ENCODE measurements at regions not wholly inside any gene's neighbourhood (a gene's known extent, or its start where the extent isn't known, plus 50 kb on each side); places are given as distances from the start of the nearest gene placed in this dataset.

GRCh38 chr6:156651486-156651885, 125.7 kb upstream of the ARID1B start:
- H3K9me3 ChIP-seq (ENCODE audit: control insufficient read depth in 1 of 2, low read length in 2 of 2), result no peaks in the 10 kb centered on the region
- no peak overlapping the region for H3K4me3 ChIP-seq (ENCODE audit: low read depth in 1 of 2, low read length in 2 of 2)
- no peaks in the 10 kb centered on the region for H3K36me3 ChIP-seq (ENCODE audit: control insufficient read depth in 1 of 2, insufficient read depth in 2 of 2, low read length in 2 of 2)
- H3K9ac ChIP-seq (ENCODE audit: low read depth in 1 of 2, low read length in 2 of 2), result no peak overlapping the region
- no peak overlapping the region for H3K27ac ChIP-seq (ENCODE audit: low read depth, low read length)
- H3K27me3 ChIP-seq (ENCODE audit: control insufficient read depth in 1 of 2, insufficient read depth in 2 of 2, low read length in 2 of 2), result no peaks in the 10 kb centered on the region
- H3K4me1 ChIP-seq (ENCODE audit: control insufficient read depth in 1 of 2, insufficient read depth in 2 of 2, low read length in 2 of 2), result no peaks in the 10 kb centered on the region

GRCh38 chr6:156650896-156651390, 126.2 kb upstream of the ARID1B start:
- Histone ChIP-seq H3K9me3 (ENCODE audit: control insufficient read depth in 1 of 2, low read length in 2 of 2) (no peaks in the 10 kb centered on the region), H3K4me1 (ENCODE audit: control insufficient read depth in 1 of 2, insufficient read depth in 2 of 2, low read length in 2 of 2) (no peaks in the 10 kb centered on the region), H3K36me3 (ENCODE audit: control insufficient read depth in 1 of 2, insufficient read depth in 2 of 2, low read length in 2 of 2) (no peaks in the 10 kb centered on the region), H3K27ac (ENCODE audit: low read depth, low read length) (no peak overlapping the region), H3K27me3 (ENCODE audit: control insufficient read depth in 1 of 2, insufficient read depth in 2 of 2, low read length in 2 of 2) (no peaks in the 10 kb centered on the region), H3K9ac (ENCODE audit: low read depth in 1 of 2, low read length in 2 of 2) (no peak overlapping the region), H3K4me3 (ENCODE audit: low read depth in 1 of 2, low read length in 2 of 2) (no peak overlapping the region)

- H3K27me3 ChIP-seq (ENCODE audit: control insufficient read depth in 1 of 2, insufficient read depth in 2 of 2, low read length in 2 of 2), result no peaks in the 10 kb centered on the region
- no peaks in the 10 kb centered on the region for H3K36me3 ChIP-seq (ENCODE audit: control insufficient read depth in 1 of 2, insufficient read depth in 2 of 2, low read length in 2 of 2)
- H3K4me3 ChIP-seq (ENCODE audit: low read depth in 1 of 2, low read length in 2 of 2), result no peak overlapping the region
- no peaks in the 10 kb centered on the region for H3K9me3 ChIP-seq (ENCODE audit: control insufficient read depth in 1 of 2, low read length in 2 of 2)
- no peak overlapping the region for H3K9ac ChIP-seq (ENCODE audit: low read depth in 1 of 2, low read length in 2 of 2)
- H3K27ac ChIP-seq (ENCODE audit: low read depth, low read length), result no peak overlapping the region
- H3K4me1 ChIP-seq (ENCODE audit: control insufficient read depth in 1 of 2, insufficient read depth in 2 of 2, low read length in 2 of 2), result no peaks in the 10 kb centered on the region
These were observed 128.6 kb upstream of the ARID1B start for GRCh38 chr6:156648616-156649015.

- Histone ChIP-seq H3K27ac (ENCODE audit: low read depth, low read length) (no peak overlapping the region), H3K27me3 (ENCODE audit: control insufficient read depth in 1 of 2, insufficient read depth in 2 of 2, low read length in 2 of 2) (no peaks in the 10 kb centered on the region), H3K4me1 (ENCODE audit: control insufficient read depth in 1 of 2, insufficient read depth in 2 of 2, low read length in 2 of 2) (no peaks in the 10 kb centered on the region), H3K4me3 (ENCODE audit: low read depth in 1 of 2, low read length in 2 of 2) (no peak overlapping the region), H3K9me3 (ENCODE audit: control insufficient read depth in 1 of 2, low read length in 2 of 2) (no peaks in the 10 kb centered on the region), H3K36me3 (ENCODE audit: control insufficient read depth in 1 of 2, insufficient read depth in 2 of 2, low read length in 2 of 2) (no peaks in the 10 kb centered on the region), H3K9ac (ENCODE audit: low read depth in 1 of 2, low read length in 2 of 2) (no peak overlapping the region)
These were observed 129.2 kb upstream of the ARID1B start for GRCh38 chr6:156647991-156648390.

- H3K9ac ChIP-seq (ENCODE audit: low read depth in 1 of 2, low read length in 2 of 2), result no peak overlapping the region
- H3K4me1 ChIP-seq (ENCODE audit: control insufficient read depth in 1 of 2, insufficient read depth in 2 of 2, low read length in 2 of 2), result no peaks in the 10 kb centered on the region
- H3K9me3 ChIP-seq (ENCODE audit: control insufficient read depth in 1 of 2, low read length in 2 of 2), result no peaks in the 10 kb centered on the region
- no peaks in the 10 kb centered on the region for H3K27me3 ChIP-seq (ENCODE audit: control insufficient read depth in 1 of 2, insufficient read depth in 2 of 2, low read length in 2 of 2)
- H3K36me3 ChIP-seq (ENCODE audit: control insufficient read depth in 1 of 2, insufficient read depth in 2 of 2, low read length in 2 of 2), result no peaks in the 10 kb centered on the region
- no peak overlapping the region for H3K27ac ChIP-seq (ENCODE audit: low read depth, low read length)
- H3K4me3 ChIP-seq (ENCODE audit: low read depth in 1 of 2, low read length in 2 of 2), result no peak overlapping the region
These were observed 129.9 kb upstream of the ARID1B start for GRCh38 chr6:156647140-156647784.

- Histone ChIP-seq H3K4me3 (ENCODE audit: low read depth in 1 of 2, low read length in 2 of 2) (no peak overlapping the region), H3K9me3 (ENCODE audit: control insufficient read depth in 1 of 2, low read length in 2 of 2) (peaks cover 0 to 2% of the 10 kb centered on the region in 2 donors), H3K36me3 (ENCODE audit: control insufficient read depth in 1 of 2, insufficient read depth in 2 of 2, low read length in 2 of 2) (no peaks in the 10 kb centered on the region), H3K27me3 (ENCODE audit: control insufficient read depth in 1 of 2, insufficient read depth in 2 of 2, low read length in 2 of 2) (no peaks in the 10 kb centered on the region), H3K27ac (ENCODE audit: low read depth, low read length) (no peak overlapping the region), H3K4me1 (ENCODE audit: control insufficient read depth in 1 of 2, insufficient read depth in 2 of 2, low read length in 2 of 2) (no peaks in the 10 kb centered on the region), H3K9ac (ENCODE audit: low read depth in 1 of 2, low read length in 2 of 2) (no peak overlapping the region)
These were observed 130.7 kb upstream of the ARID1B start for GRCh38 chr6:156646496-156646895.

GRCh38 chr6:156645097-156645496, 132.1 kb upstream of the ARID1B start:
- peaks cover 0 to 4% of the 10 kb centered on the region in 2 donors for H3K9me3 ChIP-seq (ENCODE audit: control insufficient read depth in 1 of 2, low read length in 2 of 2)
- no peaks in the 10 kb centered on the region for H3K36me3 ChIP-seq (ENCODE audit: control insufficient read depth in 1 of 2, insufficient read depth in 2 of 2, low read length in 2 of 2)
- H3K4me3 ChIP-seq (ENCODE audit: low read depth in 1 of 2, low read length in 2 of 2), result no peak overlapping the region
- H3K27me3 ChIP-seq (ENCODE audit: control insufficient read depth in 1 of 2, insufficient read depth in 2 of 2, low read length in 2 of 2), result no peaks in the 10 kb centered on the region
- H3K27ac ChIP-seq (ENCODE audit: low read depth, low read length), result no peak overlapping the region
- no peaks in the 10 kb centered on the region for H3K4me1 ChIP-seq (ENCODE audit: control insufficient read depth in 1 of 2, insufficient read depth in 2 of 2, low read length in 2 of 2)
- no peak overlapping the region for H3K9ac ChIP-seq (ENCODE audit: low read depth in 1 of 2, low read length in 2 of 2)

GRCh38 chr6:156639009-156639721, 138.0 kb upstream of the ARID1B start:
- H3K9ac ChIP-seq (ENCODE audit: low read depth in 1 of 2, low read length in 2 of 2), result no peak overlapping the region
- no peak overlapping the region for H3K4me3 ChIP-seq (ENCODE audit: low read depth in 1 of 2, low read length in 2 of 2)
- H3K9me3 ChIP-seq (ENCODE audit: control insufficient read depth in 1 of 2, low read length in 2 of 2), result peaks cover 0 to 4% of the 10 kb centered on the region in 2 donors
- peaks cover 20 to 32% of the 10 kb centered on the region in 2 donors for H3K4me1 ChIP-seq (ENCODE audit: control insufficient read depth in 1 of 2, insufficient read depth in 2 of 2, low read length in 2 of 2)
- H3K36me3 ChIP-seq (ENCODE audit: control insufficient read depth in 1 of 2, insufficient read depth in 2 of 2, low read length in 2 of 2), result no peaks in the 10 kb centered on the region
- no peak overlapping the region for H3K27ac ChIP-seq (ENCODE audit: low read depth, low read length)
- no peaks in the 10 kb centered on the region for H3K27me3 ChIP-seq (ENCODE audit: control insufficient read depth in 1 of 2, insufficient read depth in 2 of 2, low read length in 2 of 2)

- peaks cover 0 to 4% of the 10 kb centered on the region in 2 donors for H3K9me3 ChIP-seq (ENCODE audit: control insufficient read depth in 1 of 2, low read length in 2 of 2)
- H3K27me3 ChIP-seq (ENCODE audit: control insufficient read depth in 1 of 2, insufficient read depth in 2 of 2, low read length in 2 of 2), result no peaks in the 10 kb centered on the region
- no peak overlapping the region for H3K4me3 ChIP-seq (ENCODE audit: low read depth in 1 of 2, low read length in 2 of 2)
- H3K9ac ChIP-seq (ENCODE audit: low read depth in 1 of 2, low read length in 2 of 2), result no peak overlapping the region
- H3K4me1 ChIP-seq (ENCODE audit: control insufficient read depth in 1 of 2, insufficient read depth in 2 of 2, low read length in 2 of 2), result peaks cover 26 to 38% of the 10 kb centered on the region in 2 donors
- H3K36me3 ChIP-seq (ENCODE audit: control insufficient read depth in 1 of 2, insufficient read depth in 2 of 2, low read length in 2 of 2), result no peaks in the 10 kb centered on the region
- H3K27ac ChIP-seq (ENCODE audit: low read depth, low read length), result no peak overlapping the region
These were observed 138.6 kb upstream of the ARID1B start for GRCh38 chr6:156638581-156638980.

GRCh38 chr6:156634951-156635371, 142.2 kb upstream of the ARID1B start:
- Histone ChIP-seq H3K27me3 (ENCODE audit: control insufficient read depth in 1 of 2, insufficient read depth in 2 of 2, low read length in 2 of 2) (no peaks in the 10 kb centered on the region), H3K4me3 (ENCODE audit: low read depth in 1 of 2, low read length in 2 of 2) (peak overlapping the region; percentile 58 to 60), H3K9me3 (ENCODE audit: control insufficient read depth in 1 of 2, low read length in 2 of 2) (no peaks in the 10 kb centered on the region), H3K36me3 (ENCODE audit: control insufficient read depth in 1 of 2, insufficient read depth in 2 of 2, low read length in 2 of 2) (no peaks in the 10 kb centered on the region), H3K4me1 (ENCODE audit: control insufficient read depth in 1 of 2, insufficient read depth in 2 of 2, low read length in 2 of 2) (peaks cover 28 to 43% of the 10 kb centered on the region in 2 donors), H3K9ac (ENCODE audit: low read depth in 1 of 2, low read length in 2 of 2) (peak overlapping the region; percentile 25 to 51), H3K27ac (ENCODE audit: low read depth, low read length) (no peak overlapping the region)

Data from duodenal mucosa (tissue), 2 donors.